CD4-positive, alpha-beta memory T cell (primary cell): ENCODE measurements at regions not wholly inside any gene's neighbourhood (a gene's known extent, or its start where the extent isn't known, plus 50 kb on each side); places are given as distances from the start of the nearest gene placed in this dataset.

Source experiments
- CTCF ChIA-PET: fragments of 350-600 bp; sonication (Branson Sonifier 250); formaldehyde crosslinking; loops from one replicate; lab custom pipeline; 2021; ENCODE audit warnings: inconsistent platforms; ENCODE audit not compliant: partially characterized antibody; lab: Charles Lee
- POLR2A ChIA-PET: fragments of 350-600 bp; sonication (Branson Sonifier 250); formaldehyde crosslinking; loops from one replicate; lab custom pipeline; 2021; ENCODE audit not compliant: partially characterized antibody; lab: Charles Lee
- DNase-seq, 5 donors: peaks; one replicate each; pipeline versions ENCODE4 v3.0.0 to v3.0.0-alpha.2; 2020 to 2022; ENCODE audit warnings: mixed read lengths in 1 of 5
- H3K27ac ChIP-seq: one replicate; pipeline ENCODE4 v1.7.0; 2013; ENCODE audit warnings: low read depth, low read length
- H3K27me3 ChIP-seq: 2 replicates; pipeline ENCODE4 v1.7.0; 2013; ENCODE audit warnings: mild to moderate bottlenecking, low read length, moderate library complexity; ENCODE audit not compliant: insufficient read depth
- H3K36me3 ChIP-seq: 2 replicates; pipeline ENCODE4 v1.7.0; 2013; ENCODE audit warnings: mild to moderate bottlenecking, low read length, moderate library complexity; ENCODE audit not compliant: insufficient read depth
- H3K4me1 ChIP-seq: 2 replicates; pipeline ENCODE4 v1.7.0; 2013; ENCODE audit warnings: mild to moderate bottlenecking, low read length, moderate library complexity; ENCODE audit not compliant: insufficient read depth
- H3K4me3 ChIP-seq, 2 donors: one replicate each; pipeline ENCODE4 v1.7.0; 2013; ENCODE audit warnings: low read length in 2 of 2, mild to moderate bottlenecking in 1 of 2
- H3K9me3 ChIP-seq, 2 donors: one replicate each; pipeline ENCODE4 v1.7.0; 2013; ENCODE audit warnings: low read length in 2 of 2, control low read depth in 1 of 2; ENCODE audit not compliant: control insufficient read depth in 1 of 2
- H3K27ac Mint-ChIP-seq, 7 donors: one replicate each; pipeline ENCODE4 v1.8.0; 2020 to 2021; ENCODE audit warnings: mixed read lengths in 7 of 7, mild to moderate bottlenecking in 6 of 7, inconsistent platforms in 3 of 7, moderate library complexity in 3 of 7
- H3K27me3 Mint-ChIP-seq, 2 donors: one replicate each; pipeline ENCODE4 v1.8.0; 2020 to 2021; ENCODE audit warnings: mixed read lengths in 2 of 2
- H3K36me3 Mint-ChIP-seq, 2 donors: one replicate each; pipeline ENCODE4 v1.8.0; 2020 to 2021; ENCODE audit warnings: mixed read lengths in 2 of 2, inconsistent platforms in 1 of 2, mild to moderate bottlenecking in 1 of 2
- H3K4me1 Mint-ChIP-seq, 4 donors: one replicate each; pipeline ENCODE4 v1.8.0; 2020 to 2021; ENCODE audit warnings: mixed read lengths in 4 of 4, mild to moderate bottlenecking in 1 of 4
- H3K4me3 Mint-ChIP-seq, 8 donors: one replicate each; pipeline ENCODE4 v1.8.0; 2020 to 2021; ENCODE audit warnings: mixed read lengths in 8 of 8, mild to moderate bottlenecking in 7 of 8, moderate library complexity in 6 of 8, inconsistent platforms in 3 of 8
- H3K9me3 Mint-ChIP-seq, 8 donors: one replicate each; pipeline ENCODE4 v1.8.0; 2020 to 2021; ENCODE audit warnings: mixed read lengths in 8 of 8, mild to moderate bottlenecking in 5 of 8, inconsistent platforms in 3 of 8, moderate library complexity in 1 of 8
- intact Hi-C: fragments of 100-400 bp; cut with micrococcal nuclease; formaldehyde crosslinking; loops from one replicate; pipeline ENCODE4 v1.15.1; 2023

DNA sequence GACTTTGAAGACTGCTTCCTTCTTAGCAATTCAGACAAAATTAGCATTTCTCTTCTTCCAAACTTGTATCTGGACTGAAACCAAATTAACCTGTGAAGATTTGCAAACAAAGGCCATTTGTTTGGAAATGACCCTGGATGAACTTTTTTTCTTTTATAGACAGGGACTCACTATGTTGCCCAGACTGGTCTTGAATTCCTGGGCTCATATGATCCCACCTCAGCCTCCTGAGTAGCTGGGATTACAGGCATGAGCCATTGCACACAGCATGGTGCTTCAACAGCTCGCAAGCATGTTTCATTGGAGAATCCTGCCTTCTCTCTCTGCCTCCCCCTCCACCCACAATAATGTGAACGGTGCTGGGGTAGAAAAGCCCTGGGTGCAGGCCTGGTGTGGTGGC lies 170.2 kb downstream of the ARL4C start:
- POLR2A ChIA-PET, result interaction anchor here (1.4 kb wide), 1 partner anchor 100 kb away, joined by 3 read pairs; no protein-coding TSS in a partner anchor

DNA sequence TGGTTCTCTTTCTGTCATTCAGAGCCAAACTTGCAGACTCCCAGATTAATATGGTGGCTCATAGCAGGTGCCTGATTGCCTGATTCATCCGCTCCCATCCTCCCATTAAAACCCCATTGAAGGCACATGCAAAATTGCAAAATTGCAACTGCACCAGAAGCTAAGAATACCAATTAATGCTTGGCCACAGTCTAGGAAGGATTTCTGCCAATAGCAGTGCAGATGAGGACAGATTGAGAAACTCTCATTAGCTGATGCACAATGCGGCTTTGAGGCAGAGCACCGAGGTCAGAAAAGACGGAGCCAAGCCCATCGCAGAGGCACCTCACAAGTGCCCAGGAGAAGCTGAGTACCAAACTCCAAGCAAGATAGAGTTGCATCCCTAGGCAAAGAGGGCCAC lies 172.8 kb downstream of the ARL4C start:
- POLR2A ChIA-PET, result interaction anchor here (0.8 to 1.2 kb wide), 3 partner anchors 15 to 102 kb away, joined by 3 to 5 read pairs (median 4); no protein-coding TSS in a partner anchor
- no peaks in the 10 kb centered on the region for H3K36me3 ChIP-seq
- no peaks in the 10 kb centered on the region for H3K27me3 ChIP-seq
- no peaks in the 10 kb centered on the region for H3K36me3 Mint-ChIP-seq
- H3K4me3 ChIP-seq, result no peak overlapping the region
- H3K4me1 ChIP-seq, result peaks cover 26% of the 10 kb centered on the region
- H3K9me3 Mint-ChIP-seq, result no peaks in the 10 kb centered on the region
- H3K27ac ChIP-seq, result no peak overlapping the region
- CTCF ChIA-PET, result interaction anchor here (1.4 kb wide), 1 partner anchor 34 kb away, joined by 4 read pairs; no protein-coding TSS in a partner anchor
- peaks cover 26 to 36% (median 32%) of the 10 kb centered on the region in 4 donors for H3K4me1 Mint-ChIP-seq
- intact Hi-C loops, result loop anchor here (5.0 kb wide), 1 partner anchor 43 kb away; no protein-coding TSS in a partner anchor
- H3K9me3 ChIP-seq, result no peaks in the 10 kb centered on the region
- peak overlapping the region in 6 of 7 donors; percentile 83 to 98 (median 94) for H3K27ac Mint-ChIP-seq
- no peak for DNase-seq
- H3K27me3 Mint-ChIP-seq, result no peaks in the 10 kb centered on the region
- peak overlapping the region in 4 of 8 donors; percentile 20 to 70 (median 49) for H3K4me3 Mint-ChIP-seq

More for the DNA sequence above, 170.2 kb downstream of the ARL4C start:
- H3K9me3 Mint-ChIP-seq, result no peaks in the 10 kb centered on the region
- no peak overlapping the region for H3K27ac Mint-ChIP-seq
- H3K27me3 Mint-ChIP-seq, result no peaks in the 10 kb centered on the region
- Histone ChIP-seq H3K36me3 (no peaks in the 10 kb centered on the region), H3K4me3 (no peak overlapping the region), H3K4me1 (peaks cover 23% of the 10 kb centered on the region), H3K27me3 (no peaks in the 10 kb centered on the region), H3K9me3 (no peaks in the 10 kb centered on the region), H3K27ac (no peak overlapping the region)
- no peaks in the 10 kb centered on the region for H3K36me3 Mint-ChIP-seq
- DNase-seq, result no peak
- CTCF ChIA-PET, result no interaction called here
- intact Hi-C loops, result no loop called here
- no peak overlapping the region for H3K4me3 Mint-ChIP-seq
- peaks cover 21 to 37% (median 33%) of the 10 kb centered on the region in 4 donors for H3K4me1 Mint-ChIP-seq

DNA sequence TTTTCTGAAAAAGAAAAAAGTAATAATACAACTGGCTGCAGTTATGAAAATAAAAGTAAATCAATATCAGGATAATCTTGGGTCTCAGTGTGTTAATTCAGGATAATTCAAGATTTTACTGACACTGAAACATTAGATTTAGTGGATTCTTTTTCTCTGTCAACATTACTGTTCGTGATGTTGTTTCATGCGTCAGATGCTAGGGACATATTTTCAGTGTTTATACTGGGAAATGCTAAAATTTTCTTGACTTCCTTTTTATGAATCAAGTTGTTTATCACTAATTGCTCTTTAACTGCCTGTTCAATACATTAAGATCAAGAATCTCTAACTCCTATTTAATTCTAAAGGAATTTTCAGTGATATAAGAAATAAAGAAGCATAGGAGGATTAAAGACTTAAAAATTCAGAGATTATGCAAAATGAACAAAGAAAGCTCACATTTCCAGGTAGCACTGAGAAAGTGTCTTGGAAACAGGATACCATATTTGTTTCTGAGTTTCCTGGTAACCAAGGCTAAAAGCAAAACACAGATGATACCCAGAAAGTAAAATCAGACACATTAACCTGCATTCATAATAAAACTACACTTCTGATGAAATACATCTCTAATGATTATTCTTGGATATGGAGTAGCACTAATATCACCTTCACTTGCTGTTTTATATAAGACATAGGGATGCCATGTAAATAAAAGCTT lies 174.0 kb downstream of the ARL4C start:
- Histone ChIP-seq H3K4me3 (no peak overlapping the region), H3K27ac (peak overlapping the region; percentile 24), H3K27me3 (no peaks in the 10 kb centered on the region), H3K36me3 (no peaks in the 10 kb centered on the region), H3K9me3 (no peaks in the 10 kb centered on the region), H3K4me1 (peaks cover 26% of the 10 kb centered on the region)
- Mint-ChIP-seq H3K4me3 (peak overlapping the region in 5 of 8 donors; percentile 44 to 73 (median 70)), H3K4me1 (peaks cover 26 to 33% (median 31%) of the 10 kb centered on the region in 4 donors), H3K27ac (peak overlapping the region; percentile 83 to 98 (median 95)), H3K27me3 (no peaks in the 10 kb centered on the region), H3K9me3 (no peaks in the 10 kb centered on the region), H3K36me3 (no peaks in the 10 kb centered on the region)
- intact Hi-C loops, result loop anchor here (5.0 kb wide), 1 partner anchor 44 kb away; no protein-coding TSS in a partner anchor
- CTCF ChIA-PET, result interaction anchor here (0.5 to 1.4 kb wide), 3 partner anchors 19 to 70 kb away, joined by 3 to 4 read pairs (median 3); no protein-coding TSS in a partner anchor
- POLR2A ChIA-PET, result interaction anchor here (0.6 to 1.3 kb wide), 8 partner anchors 14 to 298 kb away, joined by 3 to 5 read pairs (median 4); no protein-coding TSS in a partner anchor
- peak in 4 of 5 donors; percentile 46 to 71 (median 58) for DNase-seq

DNA sequence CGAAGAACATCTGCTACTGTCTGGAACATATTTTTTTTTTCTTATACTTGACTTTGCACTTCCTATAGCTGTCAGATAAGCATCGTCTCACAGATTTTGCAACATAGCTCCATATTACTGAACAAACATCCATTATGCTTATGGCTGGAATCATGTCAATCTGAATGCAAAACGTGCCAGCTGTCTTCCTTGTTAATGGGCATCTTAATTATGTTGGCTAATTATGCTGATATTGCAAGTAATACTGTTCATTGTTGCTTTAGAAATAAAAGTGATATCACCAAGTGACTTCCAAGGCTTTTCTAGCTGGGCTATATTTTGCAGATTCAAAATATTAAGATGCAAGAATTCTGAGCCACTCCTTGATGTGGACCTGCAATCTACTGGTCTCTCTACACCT lies 176.8 kb downstream of the ARL4C start:
- Mint-ChIP-seq H3K27ac (peak overlapping the region in 3 of 7 donors; percentile 48 to 73 (median 65)), H3K36me3 (no peaks in the 10 kb centered on the region), H3K4me3 (peak overlapping the region in 1 of 8 donors; percentile 9), H3K9me3 (no peaks in the 10 kb centered on the region), H3K4me1 (peaks cover 27 to 33% (median 31%) of the 10 kb centered on the region in 4 donors), H3K27me3 (no peaks in the 10 kb centered on the region)
- H3K36me3 ChIP-seq, result no peaks in the 10 kb centered on the region
- H3K4me1 ChIP-seq, result peaks cover 26% of the 10 kb centered on the region
- no peaks in the 10 kb centered on the region for H3K27me3 ChIP-seq
- intact Hi-C loops, result loop anchor here (5.0 kb wide), 1 partner anchor 47 kb away; no protein-coding TSS in a partner anchor
- H3K27ac ChIP-seq, result no peak overlapping the region
- CTCF ChIA-PET, result interaction anchor here (0.9 to 1.1 kb wide), 2 partner anchors 11 to 21 kb away, joined by 3 read pairs; no protein-coding TSS in a partner anchor
- no peak overlapping the region for H3K4me3 ChIP-seq
- no peak for DNase-seq
- POLR2A ChIA-PET, result no interaction called here
- H3K9me3 ChIP-seq, result no peaks in the 10 kb centered on the region

DNA sequence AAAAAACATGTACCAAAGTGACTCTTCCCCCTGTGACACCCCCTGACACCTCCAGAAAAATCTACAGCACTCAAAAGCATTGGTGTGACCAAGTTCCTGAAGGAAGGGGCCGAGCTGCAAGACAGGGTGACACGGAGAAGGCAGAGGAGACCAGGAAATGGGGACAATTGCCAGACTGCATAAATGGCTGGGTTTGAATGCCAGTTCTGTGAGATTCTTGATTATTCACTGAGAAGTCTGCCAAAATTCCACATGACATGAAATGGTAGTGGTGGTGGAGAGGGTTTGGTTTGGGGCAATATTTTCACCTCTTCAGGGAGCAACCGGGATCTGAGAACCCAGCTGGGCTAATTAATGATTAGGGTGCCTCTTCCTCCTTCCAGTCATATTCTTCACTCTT lies 178.5 kb downstream of the ARL4C start:
- H3K4me1 ChIP-seq, result peaks cover 15% of the 10 kb centered on the region
- no peak overlapping the region for H3K27ac ChIP-seq
- ChIA-PET POLR2A (no interaction called here), CTCF (no interaction called here)
- H3K36me3 Mint-ChIP-seq, result no peaks in the 10 kb centered on the region
- H3K9me3 ChIP-seq, result no peaks in the 10 kb centered on the region
- H3K27me3 ChIP-seq, result no peaks in the 10 kb centered on the region
- H3K4me3 ChIP-seq, result no peak overlapping the region
- no peak overlapping the region for H3K4me3 Mint-ChIP-seq
- DNase-seq, result no peak
- peaks cover 21 to 32% (median 26%) of the 10 kb centered on the region in 4 donors for H3K4me1 Mint-ChIP-seq
- peak overlapping the region in 1 of 7 donors; percentile 42 for H3K27ac Mint-ChIP-seq
- intact Hi-C loops, result no loop called here
- no peaks in the 10 kb centered on the region for H3K9me3 Mint-ChIP-seq
- H3K36me3 ChIP-seq, result no peaks in the 10 kb centered on the region
- no peaks in the 10 kb centered on the region for H3K27me3 Mint-ChIP-seq

DNA sequence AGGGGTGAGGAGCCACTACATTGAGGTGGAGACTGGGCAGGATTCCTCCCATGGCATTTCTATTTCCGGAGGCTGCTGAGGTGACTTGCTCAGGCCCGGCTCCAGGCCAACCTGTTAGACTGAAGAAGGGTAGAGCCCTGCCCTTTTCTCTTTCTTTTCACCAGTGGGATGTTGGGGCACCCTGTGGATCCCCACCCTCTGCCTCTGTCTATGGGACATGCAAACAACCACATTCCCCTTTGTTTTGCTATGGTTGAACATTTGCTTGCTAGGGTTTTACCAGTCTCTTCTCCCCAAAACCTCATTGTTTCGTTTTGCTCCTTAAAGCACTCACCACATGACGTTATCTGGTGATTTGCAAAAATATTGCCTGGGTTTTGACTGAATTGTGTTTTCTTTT lies 183.3 kb downstream of the ARL4C start:
- Mint-ChIP-seq H3K4me1 (peaks cover 25 to 37% (median 30%) of the 10 kb centered on the region in 4 donors), H3K36me3 (no peaks in the 10 kb centered on the region), H3K27ac (peak overlapping the region in 4 of 7 donors; percentile 15 to 84 (median 49)), H3K27me3 (no peaks in the 10 kb centered on the region), H3K4me3 (peak overlapping the region in 4 of 8 donors; percentile 23 to 47 (median 39)), H3K9me3 (peaks cover 0 to 2% (median 0%) of the 10 kb centered on the region in 8 donors)
- peaks cover 17% of the 10 kb centered on the region for H3K4me1 ChIP-seq
- H3K27ac ChIP-seq, result no peak overlapping the region
- intact Hi-C loops, result no loop called here
- no peak overlapping the region for H3K4me3 ChIP-seq
- DNase-seq, result no peak
- H3K36me3 ChIP-seq, result no peaks in the 10 kb centered on the region
- no peaks in the 10 kb centered on the region for H3K9me3 ChIP-seq
- POLR2A ChIA-PET, result interaction anchor here (1.0 to 1.2 kb wide), 2 partner anchors 21 to 131 kb away, joined by 3 to 4 read pairs; no protein-coding TSS in a partner anchor
- H3K27me3 ChIP-seq, result no peaks in the 10 kb centered on the region
- CTCF ChIA-PET, result no interaction called here

DNA sequence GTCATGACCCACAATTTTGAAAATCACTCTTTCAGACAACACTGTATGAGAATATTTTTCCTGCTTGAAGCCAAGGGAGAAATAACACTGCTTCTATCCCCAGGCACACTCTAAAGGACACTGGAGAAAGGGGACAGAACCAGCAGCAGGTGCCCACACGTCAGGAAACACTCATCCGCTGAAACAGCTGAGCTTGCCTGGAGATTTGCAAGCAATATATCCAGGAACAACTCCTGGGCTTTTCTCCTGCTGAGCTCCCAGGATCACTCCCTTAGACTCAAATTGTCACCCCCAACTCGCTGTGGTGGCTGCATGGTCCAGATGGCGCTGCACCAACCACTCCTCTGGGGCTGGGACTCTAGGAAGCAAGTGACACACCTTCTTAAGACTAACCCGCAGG lies 186.7 kb downstream of the ARL4C start:
- peaks cover 37 to 57% (median 47%) of the 10 kb centered on the region in 4 donors for H3K4me1 Mint-ChIP-seq
- DNase-seq, result no peak
- H3K4me1 ChIP-seq, result peaks cover 32% of the 10 kb centered on the region
- no peak overlapping the region for H3K27ac ChIP-seq
- no peak overlapping the region for H3K4me3 ChIP-seq
- H3K4me3 Mint-ChIP-seq, result peak overlapping the region in 2 of 8 donors; percentile 14 to 33
- no peaks in the 10 kb centered on the region for H3K27me3 ChIP-seq
- no peaks in the 10 kb centered on the region for H3K27me3 Mint-ChIP-seq
- ChIA-PET CTCF (interaction anchor here (1.3 to 3.5 kb wide), 2 partner anchors 21 kb away, joined by 3 to 22 read pairs; no protein-coding TSS in a partner anchor), POLR2A (interaction anchor here (0.8 to 5.1 kb wide), 8 partner anchors 9 to 186 kb away, joined by 3 to 88 read pairs (median 6); partner anchors contain the start of gene ARL4C)
- H3K36me3 ChIP-seq, result no peaks in the 10 kb centered on the region
- H3K9me3 ChIP-seq, result no peaks in the 10 kb centered on the region
- H3K27ac Mint-ChIP-seq, result peak overlapping the region; percentile 86 to 99 (median 98)
- H3K9me3 Mint-ChIP-seq, result peaks cover 0 to 2% (median 0%) of the 10 kb centered on the region in 8 donors
- intact Hi-C loops, result no loop called here
- no peaks in the 10 kb centered on the region for H3K36me3 Mint-ChIP-seq
